GM12892 (cell line): ENCODE measurements at regions not wholly inside any gene's neighbourhood (a gene's known extent, or its start where the extent isn't known, plus 50 kb on each side); places are given as distances from the start of the nearest gene placed in this dataset.

Experiments
- POLR2A ChIP-seq: IDR thresholded peaks from 2 replicates; pipeline ENCODE4 v1.6.1; 2011; ENCODE audit warnings: low read depth, low read length, control low read depth
- TAF1 ChIP-seq: IDR thresholded peaks from 2 replicates; pipeline ENCODE4 v1.6.1; 2011; ENCODE audit warnings: low read depth, mild to moderate bottlenecking, control low read depth, low read length, borderline replicate concordance

GRCh38 chr7:46511442-46512215, 590.6 kb upstream of the IGFBP3 start:
- TF ChIP-seq POLR2A = no peak
- no peak for TF ChIP-seq TAF1
